ENCODE measurements at regions not wholly inside any gene's neighbourhood (a gene's known extent, or its start where the extent isn't known, plus 50 kb on each side); places are given as distances from the start of the nearest gene placed in this dataset.

- no peak for TF ChIP-seq CTCF (IDR thresholded peaks at IDR 0.05)
- no peak for TF ChIP-seq POLR2AphosphoS5 (IDR thresholded peaks at IDR 0.05; ENCODE audit: insufficient read depth in 1 of 2, low read depth in 1 of 2)
These were observed 340.3 kb downstream of the EPHA7 start for GRCh38 chr6:93079061-93079460.
